HG03432 (cell line): ENCODE measurements at regions not wholly inside any gene's neighbourhood (a gene's known extent, or its start where the extent isn't known, plus 50 kb on each side); places are given as distances from the start of the nearest gene placed in this dataset.

Experiments used
- ATAC-seq: cut with Tn5 transposase; IDR thresholded peaks from one replicate; pipeline ENCODE4 v1.9.1; 2021; ENCODE audit warnings: mild to moderate bottlenecking, moderate library complexity; ENCODE audit not compliant: unreplicated experiment

- ATAC-seq, result no peak
Measured at GRCh38 chr12:98048326-98048725, 467.1 kb upstream of the TMPO start.

- no peak for ATAC-seq
Measured at GRCh38 chr12:98053202-98053601, 462.2 kb upstream of the TMPO start.

- ATAC-seq, result no peak
Measured at GRCh38 chr12:98057701-98058100, 457.7 kb upstream of the TMPO start.

- ATAC-seq, result no peak
Measured at GRCh38 chr12:98058213-98058612, 457.2 kb upstream of the TMPO start.

- ATAC-seq, result no peak
Measured at GRCh38 chr12:98058838-98059237, 456.6 kb upstream of the TMPO start.

DNA sequence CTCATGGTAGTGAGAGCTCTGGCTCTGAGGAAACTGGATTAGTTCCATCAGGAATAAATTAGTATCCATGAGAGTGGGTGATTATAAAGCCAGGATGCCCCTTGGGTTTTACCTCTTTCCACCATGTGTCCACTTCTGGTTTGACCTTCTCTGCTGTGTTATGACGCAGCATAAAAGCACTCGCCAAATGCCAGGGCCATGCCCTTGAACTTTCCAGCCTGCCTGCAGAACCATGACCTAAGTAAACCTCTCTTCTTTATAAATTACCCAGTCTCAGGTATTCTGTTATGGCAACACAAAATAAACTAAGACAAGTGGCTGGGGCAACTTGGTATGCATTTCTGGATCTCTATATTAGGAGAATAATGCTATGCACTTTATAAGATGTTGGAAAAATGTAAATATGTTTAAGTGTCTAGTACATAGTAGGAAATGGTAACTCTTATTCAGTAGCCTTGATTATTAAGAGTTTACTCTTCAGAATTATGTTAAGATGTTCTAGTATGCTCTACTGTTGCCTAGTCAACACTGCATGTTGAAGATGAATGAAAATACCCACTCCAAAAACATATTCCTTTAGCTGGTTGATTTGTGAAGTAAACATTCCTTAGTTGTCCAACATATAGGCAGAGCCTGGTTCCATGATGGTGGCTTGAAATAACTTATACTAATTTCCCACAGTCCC lies 455.6 kb upstream of the TMPO start:
- no peak for ATAC-seq

DNA sequence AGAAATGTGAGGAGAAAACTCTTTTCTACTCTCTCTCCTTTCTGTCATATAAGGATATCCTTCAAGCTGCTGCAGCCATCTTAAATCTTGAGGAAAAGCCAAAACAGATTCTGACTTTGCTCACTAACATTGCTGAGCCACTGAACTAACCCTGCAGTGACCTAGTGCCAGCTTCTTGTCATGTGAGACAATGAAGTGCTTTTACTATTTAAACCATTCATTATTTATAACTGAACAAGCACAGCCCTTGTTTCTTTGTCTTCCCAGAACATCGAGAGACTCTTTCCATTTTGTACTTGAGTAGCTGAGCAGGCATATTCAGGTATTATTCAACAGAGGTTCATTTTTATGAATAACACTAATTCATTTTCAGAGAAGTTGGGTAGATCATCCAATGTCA lies 455.0 kb upstream of the TMPO start:
- no peak for ATAC-seq

DNA sequence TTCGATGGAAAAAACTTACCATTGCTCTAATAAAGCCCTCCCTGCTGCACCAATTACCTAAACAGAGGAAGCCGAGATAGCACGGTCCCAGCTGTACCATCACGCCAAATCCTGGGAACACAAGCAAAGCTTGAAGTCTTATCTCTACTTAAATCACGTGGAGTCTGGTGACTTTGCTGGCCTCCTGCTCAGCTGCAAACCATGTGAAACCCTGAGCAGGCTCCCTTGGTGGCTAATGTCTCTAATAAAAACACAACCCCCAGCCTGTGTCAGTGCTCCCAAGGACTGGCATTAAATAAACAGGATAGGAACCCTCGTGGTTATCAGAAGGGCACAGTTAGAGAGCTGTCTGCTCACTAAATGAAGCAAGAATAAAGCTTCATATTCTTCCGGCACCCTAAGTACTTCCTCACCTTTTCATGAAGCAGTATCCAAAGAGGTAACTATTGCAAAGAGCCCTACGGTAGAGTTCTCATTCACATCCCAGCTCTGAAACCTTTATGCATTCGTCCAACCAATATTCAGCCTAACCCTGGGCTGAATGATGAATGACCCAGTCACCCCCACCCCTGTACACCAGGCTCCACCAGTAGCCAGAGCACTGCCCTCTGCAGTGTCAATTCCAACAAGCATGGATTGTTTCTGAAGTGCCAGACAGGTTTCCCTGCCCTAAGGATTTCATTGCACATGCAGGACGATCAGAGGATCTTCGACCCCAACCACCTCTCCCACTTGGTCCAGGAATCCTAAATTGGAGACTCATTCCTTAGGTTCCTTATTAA lies 452.7 kb upstream of the TMPO start:
- ATAC-seq, result no peak

DNA sequence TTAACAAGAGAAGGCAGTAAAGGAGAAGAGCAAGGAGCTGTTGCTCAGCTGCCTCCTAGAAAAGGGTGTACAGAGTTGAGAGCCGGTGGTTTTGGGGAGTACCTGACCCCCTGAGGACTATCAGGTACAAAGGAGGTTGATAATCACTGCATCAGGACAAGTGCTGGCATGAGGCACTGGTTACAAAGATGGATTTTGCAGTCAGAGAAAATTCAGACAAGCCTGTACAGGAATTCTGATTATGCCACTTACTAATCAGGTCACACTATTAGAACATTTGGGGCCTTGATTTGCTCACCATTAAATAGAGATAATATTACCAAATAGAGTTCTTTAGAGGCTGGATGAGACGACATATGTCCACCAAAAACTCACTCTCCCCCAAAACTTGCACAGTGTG lies 450.9 kb upstream of the TMPO start:
- no peak for ATAC-seq

DNA sequence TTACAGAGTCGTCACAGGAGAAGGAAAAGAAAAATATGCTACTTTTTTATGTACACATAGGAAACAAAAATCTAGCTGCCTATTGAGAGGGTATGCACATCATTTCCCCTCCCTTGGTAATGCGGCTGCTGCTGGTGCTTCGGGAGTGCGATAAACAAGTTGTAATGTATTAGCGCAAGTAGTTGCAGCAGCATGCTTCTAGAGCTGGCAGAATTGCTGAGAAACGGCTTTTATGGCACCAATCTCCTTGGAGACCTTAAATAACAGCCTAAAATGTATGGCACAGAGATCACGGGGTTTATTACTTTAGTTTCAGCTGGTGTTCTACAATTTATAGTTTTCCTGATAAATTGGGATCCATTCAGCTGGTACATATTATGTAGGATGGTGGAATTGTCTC lies 447.6 kb upstream of the TMPO start:
- no peak for ATAC-seq

GRCh38 chr12:98073610-98074009 lies 441.8 kb upstream of the TMPO start:
- ATAC-seq, result no peak

DNA sequence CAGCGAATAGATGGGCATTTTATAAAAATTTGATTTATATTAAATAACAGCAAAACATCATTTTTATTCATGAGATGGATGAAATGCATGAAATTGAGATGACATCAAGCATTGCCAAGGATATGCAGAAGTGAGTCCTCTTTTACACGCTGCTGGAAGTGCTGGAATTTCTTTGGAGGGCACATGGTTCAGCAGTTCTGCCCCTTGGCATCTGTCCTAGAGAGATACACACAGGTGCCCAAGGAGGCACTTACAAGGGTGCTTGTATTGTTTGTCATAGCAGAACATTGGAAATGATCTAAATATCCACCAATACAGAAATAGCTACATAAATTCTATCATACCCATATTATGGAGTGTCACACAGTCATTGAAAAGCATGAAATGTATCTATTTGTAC lies 441.1 kb upstream of the TMPO start:
- no peak for ATAC-seq

- ATAC-seq, result no peak
Measured at GRCh38 chr12:98084391-98084790, 431.0 kb upstream of the TMPO start.

DNA sequence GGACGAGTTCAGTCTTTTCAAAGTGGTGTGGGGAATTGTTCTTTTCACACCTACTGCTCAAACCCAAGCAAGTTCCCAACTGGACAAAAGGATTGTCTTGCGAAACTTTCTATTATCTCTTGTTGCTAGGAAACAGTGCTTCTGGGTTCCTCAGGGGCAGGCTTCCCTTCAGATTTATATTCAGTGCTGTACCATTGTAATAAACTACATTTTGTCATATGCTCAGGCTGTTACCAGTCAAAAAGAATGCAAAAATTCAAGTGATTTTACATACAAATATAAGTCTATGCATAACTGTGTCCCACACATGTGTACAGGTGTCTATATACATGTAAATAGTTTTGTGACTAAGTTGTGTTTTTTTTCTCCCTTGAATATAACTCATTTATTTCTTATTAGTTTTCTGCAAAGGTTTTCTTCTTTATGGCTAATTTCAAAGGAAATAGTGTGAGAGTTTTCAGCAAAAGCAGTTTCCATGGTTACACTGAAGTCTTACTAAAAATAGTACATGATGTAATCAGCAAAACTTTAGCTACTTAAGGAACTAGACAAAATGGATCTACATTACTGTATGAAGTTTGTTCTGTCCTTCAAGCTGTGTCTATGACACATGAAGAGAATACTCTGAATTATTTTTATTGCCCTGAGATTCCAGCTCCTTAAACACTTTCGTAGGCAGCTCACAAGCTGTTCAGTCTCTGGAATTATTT lies 430.2 kb upstream of the TMPO start:
- ATAC-seq, result no peak

GRCh38 chr12:98090731-98091130 lies 424.7 kb upstream of the TMPO start:
- no peak for ATAC-seq

DNA sequence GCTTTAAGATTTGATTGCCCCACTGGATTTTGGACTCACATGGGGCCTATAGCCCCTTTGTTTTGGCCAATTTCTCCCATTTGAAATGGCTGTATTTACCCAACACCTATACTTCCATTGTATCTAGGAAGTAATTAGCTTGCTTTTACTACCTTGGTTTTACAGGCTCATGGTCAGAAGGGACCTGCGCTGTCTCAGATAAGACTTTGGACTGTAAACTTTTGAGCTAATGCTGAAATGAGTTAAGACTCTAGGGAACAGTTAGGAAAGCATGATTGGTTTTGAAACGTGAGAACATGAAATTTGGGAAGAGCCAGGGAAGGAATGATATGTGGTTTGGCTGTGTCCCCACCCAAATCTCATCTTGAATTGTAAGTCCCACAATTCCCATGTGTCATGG lies 419.0 kb upstream of the TMPO start:
- ATAC-seq, result no peak

DNA sequence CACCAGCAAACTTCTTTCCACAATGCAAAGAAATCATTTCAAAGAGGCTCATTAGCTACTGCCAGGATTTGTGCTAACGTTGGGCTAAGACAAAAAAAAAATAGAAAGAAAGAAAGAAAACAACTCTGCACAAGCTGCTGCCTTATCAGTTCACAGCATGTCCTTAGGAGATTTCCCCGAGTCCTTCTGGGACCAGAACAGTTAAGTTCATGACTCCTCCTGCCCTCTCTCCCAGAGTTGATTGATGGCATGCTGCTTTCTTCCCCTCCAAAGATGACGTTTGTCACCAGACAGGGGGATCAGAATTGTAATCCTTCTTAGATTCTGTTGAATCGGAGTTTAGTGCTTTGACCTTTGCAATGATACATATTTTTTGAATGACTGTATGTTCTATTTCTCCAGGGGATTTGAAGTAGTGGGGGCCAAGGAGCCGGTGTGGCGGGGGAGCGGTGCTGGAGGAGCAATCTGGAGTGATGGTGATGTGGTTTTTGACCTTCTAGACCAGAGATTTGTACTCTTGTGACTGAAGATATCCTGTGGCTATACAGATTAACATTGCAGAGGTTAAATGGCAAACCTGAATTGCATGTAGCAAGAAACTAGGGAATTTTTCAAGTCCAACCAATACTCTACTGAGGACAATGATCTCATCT lies 409.2 kb upstream of the TMPO start:
- no peak for ATAC-seq

GRCh38 chr12:98109266-98109665 lies 406.1 kb upstream of the TMPO start:
- no peak for ATAC-seq

DNA sequence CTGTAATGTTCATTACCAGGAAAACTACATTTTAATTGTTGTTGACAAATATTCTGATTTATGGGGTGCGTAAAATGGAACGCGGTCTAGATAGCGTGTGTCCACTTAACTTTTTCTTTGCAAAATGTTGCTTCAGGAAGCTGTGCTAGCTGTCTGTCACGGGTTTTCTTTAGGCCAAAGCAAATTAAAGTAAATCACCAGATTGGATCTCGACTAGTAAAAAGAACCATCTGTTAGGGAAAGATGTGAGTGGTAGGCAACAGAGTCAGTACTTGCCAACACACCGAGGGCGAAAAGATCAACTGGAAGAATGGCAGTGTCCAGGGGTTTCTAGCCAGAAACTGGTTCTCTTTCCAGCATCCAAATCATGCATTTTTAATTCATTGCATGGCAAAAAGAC lies 404.9 kb upstream of the TMPO start:
- no peak for ATAC-seq

DNA sequence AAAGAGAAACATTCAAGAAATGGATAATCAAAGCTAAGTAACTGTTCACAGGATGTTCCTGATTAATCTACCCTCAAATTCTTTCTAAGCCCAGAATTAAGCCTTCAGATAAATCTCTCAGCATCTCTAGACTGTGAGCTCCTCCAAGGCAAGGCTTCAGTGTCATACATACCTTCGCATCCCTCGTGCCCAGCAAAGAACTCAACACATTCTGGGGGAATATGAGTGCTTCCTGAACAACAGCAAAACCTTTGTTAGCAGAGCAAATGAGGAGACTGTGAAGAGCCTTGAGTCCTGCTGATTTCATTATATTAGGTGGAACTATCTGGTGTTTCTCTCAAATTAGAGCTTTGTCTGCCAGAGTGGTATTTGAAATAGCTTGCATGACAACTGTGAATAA lies 401.8 kb upstream of the TMPO start:
- ATAC-seq, result no peak

DNA sequence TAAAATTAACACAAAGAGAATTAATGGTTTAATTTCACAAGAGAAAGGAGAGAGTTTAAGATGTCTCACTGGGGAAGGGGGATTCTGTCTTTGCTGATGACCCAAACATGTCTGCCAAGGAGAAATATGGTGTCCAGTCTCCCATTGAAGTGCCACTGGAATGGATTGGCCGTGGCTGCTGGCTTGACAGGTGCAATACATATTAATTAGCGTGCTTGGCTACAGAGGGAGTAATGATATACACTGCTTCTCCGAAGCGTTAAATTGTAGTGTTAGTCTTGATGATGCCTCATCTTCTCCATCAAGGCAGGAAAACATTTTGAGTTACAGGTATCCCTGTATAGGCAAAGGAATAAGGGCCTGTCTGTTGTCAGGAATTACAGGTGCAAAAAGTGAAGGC lies 393.4 kb upstream of the TMPO start:
- no peak for ATAC-seq
